CD4-positive, alpha-beta memory T cell (primary cell): ENCODE measurements at regions not wholly inside any gene's neighbourhood (a gene's known extent, or its start where the extent isn't known, plus 50 kb on each side); places are given as distances from the start of the nearest gene placed in this dataset.
A peak's percentile ranks its signal among the peaks of the same experiment; 100 is the strongest.
"Not testable (repeated sequence)": the region's sequence is repeated elsewhere in the genome, so short reads cannot be mapped to it uniquely, and the experiment has no call there.

ENCODE experiments used
- CTCF ChIA-PET: fragments of 350-600 bp; sonication (Branson Sonifier 250); formaldehyde crosslinking; loops from one replicate; lab custom pipeline; 2021; ENCODE audit warnings: inconsistent platforms; ENCODE audit not compliant: partially characterized antibody; lab: Charles Lee
- POLR2A ChIA-PET: fragments of 350-600 bp; sonication (Branson Sonifier 250); formaldehyde crosslinking; loops from one replicate; lab custom pipeline; 2021; ENCODE audit not compliant: partially characterized antibody; lab: Charles Lee
- DNase-seq, 5 donors: peaks; one replicate each; pipeline versions ENCODE4 v3.0.0 to v3.0.0-alpha.2; 2020 to 2022; ENCODE audit warnings: mixed read lengths in 1 of 5
- H3K27ac ChIP-seq: one replicate; pipeline ENCODE4 v1.7.0; 2013; ENCODE audit warnings: low read depth, low read length
- H3K27me3 ChIP-seq: 2 replicates; pipeline ENCODE4 v1.7.0; 2013; ENCODE audit warnings: mild to moderate bottlenecking, low read length, moderate library complexity; ENCODE audit not compliant: insufficient read depth
- H3K36me3 ChIP-seq: 2 replicates; pipeline ENCODE4 v1.7.0; 2013; ENCODE audit warnings: mild to moderate bottlenecking, low read length, moderate library complexity; ENCODE audit not compliant: insufficient read depth
- H3K4me1 ChIP-seq: 2 replicates; pipeline ENCODE4 v1.7.0; 2013; ENCODE audit warnings: mild to moderate bottlenecking, low read length, moderate library complexity; ENCODE audit not compliant: insufficient read depth
- H3K4me3 ChIP-seq, 2 donors: one replicate each; pipeline ENCODE4 v1.7.0; 2013; ENCODE audit warnings: low read length in 2 of 2, mild to moderate bottlenecking in 1 of 2
- H3K9me3 ChIP-seq, 2 donors: one replicate each; pipeline ENCODE4 v1.7.0; 2013; ENCODE audit warnings: low read length in 2 of 2, control low read depth in 1 of 2; ENCODE audit not compliant: control insufficient read depth in 1 of 2
- H3K27ac Mint-ChIP-seq, 7 donors: one replicate each; pipeline ENCODE4 v1.8.0; 2020 to 2021; ENCODE audit warnings: mixed read lengths in 7 of 7, mild to moderate bottlenecking in 6 of 7, inconsistent platforms in 3 of 7, moderate library complexity in 3 of 7
- H3K27me3 Mint-ChIP-seq, 2 donors: one replicate each; pipeline ENCODE4 v1.8.0; 2020 to 2021; ENCODE audit warnings: mixed read lengths in 2 of 2
- H3K36me3 Mint-ChIP-seq, 2 donors: one replicate each; pipeline ENCODE4 v1.8.0; 2020 to 2021; ENCODE audit warnings: mixed read lengths in 2 of 2, inconsistent platforms in 1 of 2, mild to moderate bottlenecking in 1 of 2
- H3K4me1 Mint-ChIP-seq, 4 donors: one replicate each; pipeline ENCODE4 v1.8.0; 2020 to 2021; ENCODE audit warnings: mixed read lengths in 4 of 4, mild to moderate bottlenecking in 1 of 4
- H3K4me3 Mint-ChIP-seq, 8 donors: one replicate each; pipeline ENCODE4 v1.8.0; 2020 to 2021; ENCODE audit warnings: mixed read lengths in 8 of 8, mild to moderate bottlenecking in 7 of 8, moderate library complexity in 6 of 8, inconsistent platforms in 3 of 8
- H3K9me3 Mint-ChIP-seq, 8 donors: one replicate each; pipeline ENCODE4 v1.8.0; 2020 to 2021; ENCODE audit warnings: mixed read lengths in 8 of 8, mild to moderate bottlenecking in 5 of 8, inconsistent platforms in 3 of 8, moderate library complexity in 1 of 8
- intact Hi-C: fragments of 100-400 bp; cut with micrococcal nuclease; formaldehyde crosslinking; loops from one replicate; pipeline ENCODE4 v1.15.1; 2023

- H3K36me3 Mint-ChIP-seq, intact Hi-C loops, H3K4me3 ChIP-seq, H3K27me3 Mint-ChIP-seq, H3K9me3 Mint-ChIP-seq, H3K27ac ChIP-seq, H3K27me3 ChIP-seq, H3K4me1 Mint-ChIP-seq, H3K36me3 ChIP-seq, CTCF ChIA-PET, H3K4me1 ChIP-seq, POLR2A ChIA-PET, H3K9me3 ChIP-seq, DNase-seq, H3K27ac Mint-ChIP-seq, H3K4me3 Mint-ChIP-seq: not testable (repeated sequence)
Measured at GRCh38 chr9:66152406-66152805, 415.5 kb downstream of the FOXD4L4 start.

DNA sequence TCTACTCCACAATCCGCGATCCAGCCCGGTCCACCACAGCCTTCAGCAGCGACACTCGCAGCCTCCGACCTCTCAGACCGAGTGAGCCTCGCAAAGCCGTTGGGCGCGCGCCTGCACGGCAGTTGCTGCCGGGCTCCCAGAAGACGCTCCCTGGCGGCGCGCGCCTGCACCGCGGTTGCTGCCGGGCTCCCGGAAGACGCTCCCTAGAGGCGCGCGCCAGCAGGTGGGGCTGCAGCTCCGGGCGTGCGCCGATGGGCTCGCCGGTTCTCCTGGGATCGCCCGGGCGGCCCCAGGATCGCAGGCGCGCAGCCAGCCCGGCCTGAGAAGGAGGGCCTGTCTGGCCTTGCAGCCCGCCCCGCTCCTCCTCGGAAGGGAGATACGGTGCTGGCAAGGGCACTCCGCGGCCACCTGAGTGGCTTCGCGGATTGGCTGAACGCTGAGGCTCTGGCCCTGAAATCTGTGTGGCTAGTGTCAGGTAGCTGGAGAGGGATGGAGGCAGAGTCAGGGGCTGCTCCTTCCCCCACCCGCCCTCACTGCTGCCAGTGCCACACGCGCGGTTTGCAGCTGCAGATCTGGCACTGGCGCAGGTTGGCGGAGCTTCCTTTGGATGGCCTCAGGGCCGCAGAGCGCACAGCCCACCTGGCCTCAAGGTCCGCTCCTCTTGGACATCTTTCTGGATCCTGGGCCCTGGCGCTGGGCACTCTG, 416.2 kb downstream of the FOXD4L4 start:
- H3K4me1 Mint-ChIP-seq, H3K27ac Mint-ChIP-seq, H3K27me3 Mint-ChIP-seq, intact Hi-C loops, H3K27ac ChIP-seq, CTCF ChIA-PET, H3K9me3 Mint-ChIP-seq, H3K27me3 ChIP-seq, H3K4me3 Mint-ChIP-seq, H3K9me3 ChIP-seq, POLR2A ChIA-PET, H3K4me3 ChIP-seq, H3K36me3 Mint-ChIP-seq, H3K4me1 ChIP-seq, H3K36me3 ChIP-seq: not testable (repeated sequence)
- peak in 4 of 5 donors; percentile 3 to 22 (median 14) for DNase-seq

- H3K4me1 ChIP-seq, H3K9me3 Mint-ChIP-seq, POLR2A ChIA-PET, intact Hi-C loops, H3K27me3 ChIP-seq, H3K9me3 ChIP-seq, H3K27me3 Mint-ChIP-seq, H3K27ac ChIP-seq, H3K4me1 Mint-ChIP-seq, CTCF ChIA-PET, H3K27ac Mint-ChIP-seq, H3K36me3 Mint-ChIP-seq, H3K4me3 Mint-ChIP-seq, H3K36me3 ChIP-seq, H3K4me3 ChIP-seq: not testable (repeated sequence)
- DNase-seq: peak; percentile 2 to 34 (median 16)
Measured at GRCh38 chr9:66153971-66154691, 417.2 kb downstream of the FOXD4L4 start.

GRCh38 chr9:66182316-66182715, 445.4 kb downstream of the FOXD4L4 start:
- DNase-seq, CTCF ChIA-PET, intact Hi-C loops, H3K27ac ChIP-seq, H3K4me1 Mint-ChIP-seq, H3K27me3 ChIP-seq, H3K9me3 ChIP-seq, H3K9me3 Mint-ChIP-seq, H3K36me3 Mint-ChIP-seq, POLR2A ChIA-PET, H3K27me3 Mint-ChIP-seq, H3K4me1 ChIP-seq, H3K4me3 Mint-ChIP-seq, H3K36me3 ChIP-seq, H3K4me3 ChIP-seq, H3K27ac Mint-ChIP-seq: not testable (repeated sequence)

DNA sequence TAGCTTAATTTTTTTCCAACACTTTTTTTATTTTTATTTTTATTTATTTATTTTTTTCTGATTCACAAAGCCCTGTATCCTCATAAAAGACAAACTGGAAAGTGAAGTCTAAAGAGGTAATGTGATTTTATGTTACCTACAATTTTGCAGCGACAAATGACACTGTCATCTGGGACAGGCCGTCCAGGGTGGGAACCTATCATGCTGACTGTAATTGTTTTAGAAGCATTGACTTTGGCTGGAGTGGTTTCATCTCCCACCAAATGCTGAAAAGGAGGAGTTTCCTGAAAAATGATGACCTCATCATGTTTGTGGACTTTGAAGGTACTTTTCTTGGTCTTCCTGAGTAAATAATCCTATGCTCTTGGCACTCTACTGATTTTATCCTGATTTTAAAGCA, 446.7 kb downstream of the FOXD4L4 start:
- DNase-seq, H3K9me3 Mint-ChIP-seq, H3K9me3 ChIP-seq, H3K27ac Mint-ChIP-seq, H3K4me3 Mint-ChIP-seq, CTCF ChIA-PET, H3K36me3 Mint-ChIP-seq, H3K27me3 Mint-ChIP-seq, H3K4me3 ChIP-seq, POLR2A ChIA-PET, H3K27me3 ChIP-seq, intact Hi-C loops, H3K27ac ChIP-seq, H3K4me1 Mint-ChIP-seq, H3K4me1 ChIP-seq, H3K36me3 ChIP-seq: not testable (repeated sequence)

- CTCF ChIA-PET, H3K9me3 ChIP-seq, H3K4me3 Mint-ChIP-seq, H3K4me1 ChIP-seq, H3K27me3 Mint-ChIP-seq, intact Hi-C loops, H3K27me3 ChIP-seq, POLR2A ChIA-PET, H3K4me1 Mint-ChIP-seq, H3K36me3 Mint-ChIP-seq, H3K27ac ChIP-seq, H3K36me3 ChIP-seq, DNase-seq, H3K4me3 ChIP-seq, H3K27ac Mint-ChIP-seq, H3K9me3 Mint-ChIP-seq: not testable (repeated sequence)
Measured at GRCh38 chr9:66197199-66197598, 460.3 kb downstream of the FOXD4L4 start.

GRCh38 chr9:66198421-66198820, 461.5 kb downstream of the FOXD4L4 start:
- H3K36me3 ChIP-seq, CTCF ChIA-PET, H3K27ac Mint-ChIP-seq, intact Hi-C loops, H3K27me3 ChIP-seq, H3K4me1 ChIP-seq, H3K4me1 Mint-ChIP-seq, DNase-seq, H3K9me3 Mint-ChIP-seq, H3K4me3 ChIP-seq, H3K36me3 Mint-ChIP-seq, H3K27ac ChIP-seq, POLR2A ChIA-PET, H3K4me3 Mint-ChIP-seq, H3K9me3 ChIP-seq, H3K27me3 Mint-ChIP-seq: not testable (repeated sequence)
